Trophoblast cell (in vitro differentiated cells and primary cell): ENCODE measurements at regions not wholly inside any gene's neighbourhood (a gene's known extent, or its start where the extent isn't known, plus 50 kb on each side); places are given as distances from the start of the nearest gene placed in this dataset.

Experiments used
- DNase-seq, 2 donors: peaks; one replicate each; pipeline ENCODE4 v3.0.0-alpha.2; 2016
- H2AFZ ChIP-seq: 2 replicates; pipeline ENCODE4 v1.6.1; 2013; ENCODE audit warnings: low read length, moderate library complexity, mild to moderate bottlenecking; ENCODE audit not compliant: insufficient read depth, poor library complexity
- H2AK5ac ChIP-seq: 2 replicates; pipeline ENCODE4 v1.6.1; 2013; ENCODE audit warnings: mild to moderate bottlenecking, low read length
- H2BK120ac ChIP-seq: 2 replicates; pipeline ENCODE4 v1.6.1; 2013; ENCODE audit warnings: low read length, mild to moderate bottlenecking, moderate library complexity; ENCODE audit not compliant: insufficient read depth, poor library complexity
- H2BK12ac ChIP-seq: 2 replicates; pipeline ENCODE4 v1.6.1; 2013; ENCODE audit warnings: mild to moderate bottlenecking, low read length, moderate library complexity
- H2BK5ac ChIP-seq: 2 replicates; pipeline ENCODE4 v1.6.1; 2013; ENCODE audit warnings: low read length, low read depth, moderate library complexity, mild to moderate bottlenecking; ENCODE audit not compliant: poor library complexity
- H3K14ac ChIP-seq: 2 replicates; pipeline ENCODE4 v1.6.1; 2013; ENCODE audit warnings: mild to moderate bottlenecking, low read length
- H3K18ac ChIP-seq: 2 replicates; pipeline ENCODE4 v1.6.1; 2013; ENCODE audit warnings: mild to moderate bottlenecking, low read length
- H3K23ac ChIP-seq: 2 replicates; pipeline ENCODE4 v1.6.1; 2013; ENCODE audit warnings: low read length
- H3K27ac ChIP-seq: 2 replicates; pipeline ENCODE4 v1.5.1; 2013; ENCODE audit warnings: low read depth, mild to moderate bottlenecking, inconsistent platforms, low read length, moderate library complexity
- H3K27me3 ChIP-seq: 2 replicates; pipeline ENCODE4 v1.6.1; 2013; ENCODE audit warnings: inconsistent platforms, mild to moderate bottlenecking, low read length, moderate library complexity; ENCODE audit not compliant: insufficient read depth
- H3K36me3 ChIP-seq, 2 experiments: 1 replicate in 1 of 2; 2 replicates in 1 of 2; pipeline ENCODE4 v1.6.1; 2013; ENCODE audit warnings: low read length in 2 of 2, mild to moderate bottlenecking in 2 of 2, moderate library complexity in 1 of 2; ENCODE audit not compliant: insufficient read depth in 2 of 2, control insufficient read depth in 1 of 2
- H3K4ac ChIP-seq: 2 replicates; pipeline ENCODE4 v1.6.1; 2013; ENCODE audit warnings: low read depth, mild to moderate bottlenecking, low read length, moderate library complexity
- H3K4me1 ChIP-seq, 2 experiments: 1 replicate in 1 of 2; 2 replicates in 1 of 2; pipeline ENCODE4 v1.6.1; 2013; ENCODE audit warnings: low read length in 2 of 2, mild to moderate bottlenecking in 2 of 2, moderate library complexity in 1 of 2; ENCODE audit not compliant: insufficient read depth in 2 of 2, control insufficient read depth in 1 of 2
- H3K4me2 ChIP-seq: 2 replicates; pipeline ENCODE4 v1.6.1; 2013; ENCODE audit warnings: inconsistent platforms, mild to moderate bottlenecking, low read length, moderate library complexity
- H3K4me3 ChIP-seq: 2 replicates; pipeline ENCODE4 v1.5.1; 2013; ENCODE audit warnings: mild to moderate bottlenecking, low read depth, low read length, inconsistent platforms
- H3K79me1 ChIP-seq: one replicate; pipeline ENCODE4 v1.6.1; 2013; ENCODE audit warnings: low read length
- H3K79me2 ChIP-seq: 2 replicates; pipeline ENCODE4 v1.6.1; 2013; ENCODE audit warnings: low read length, mild to moderate bottlenecking; ENCODE audit not compliant: control insufficient read depth, insufficient read depth, poor library complexity
- H3K9ac ChIP-seq: 2 replicates; pipeline ENCODE4 v1.6.1; 2013; ENCODE audit warnings: mild to moderate bottlenecking, low read length
- H3K9me3 ChIP-seq: 2 replicates; pipeline ENCODE4 v1.6.1; 2013; ENCODE audit warnings: low read depth, mild to moderate bottlenecking, control low read depth, inconsistent platforms, low read length; ENCODE audit not compliant: insufficient read depth
- H4K12ac ChIP-seq: 2 replicates; pipeline ENCODE4 v1.6.1; 2013; ENCODE audit warnings: low read depth, mild to moderate bottlenecking, low read length, moderate library complexity
- H4K8ac ChIP-seq: 2 replicates; pipeline ENCODE4 v1.6.1; 2013; ENCODE audit warnings: low read depth, mild to moderate bottlenecking, low read length, moderate library complexity
- H4K91ac ChIP-seq: one replicate; pipeline ENCODE4 v1.6.1; 2013; ENCODE audit warnings: low read depth, mild to moderate bottlenecking, low read length, moderate library complexity
- WGBS: extraction: QIAGEN DNeasy Blood & Tissue Kit; methylation state at CpG from one replicate; pipeline ENCODE4 v1.1.7; 2013; ENCODE audit warnings: missing lambda C conversion rate; ENCODE audit not compliant: insufficient read length, insufficient coverage; ENCODE audit errors: extremely low coverage; 5-methylcytosine and 5-hydroxymethylcytosine counted together

DNA sequence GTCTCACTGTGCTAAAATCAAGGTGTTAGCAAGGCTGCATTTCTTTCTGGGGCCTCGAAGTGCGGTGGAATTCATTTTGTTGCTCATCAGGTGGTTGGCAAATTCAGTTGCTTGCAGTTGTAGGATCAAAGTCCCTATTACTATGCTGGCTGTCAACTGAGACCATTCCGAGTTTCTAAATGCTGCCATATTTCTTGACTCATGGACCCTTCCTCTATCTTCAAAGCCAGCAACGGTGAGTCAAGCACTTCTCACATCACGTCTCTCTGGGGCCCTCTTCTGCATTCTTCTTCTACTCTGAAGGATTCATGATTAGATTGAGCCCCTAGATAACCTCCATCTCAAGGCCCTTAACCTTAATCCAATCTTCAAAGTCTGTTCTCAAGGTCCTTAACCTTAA is 619.7 kb downstream of the HACE1 start:
- no peak overlapping the region for H2BK12ac ChIP-seq
- no CpG with 5 or more reads among the region's 5 CpGs for WGBS
- no peak overlapping the region for H3K23ac ChIP-seq
- no peaks in the 10 kb centered on the region for H3K4me1 ChIP-seq
- H2AK5ac ChIP-seq = no peak overlapping the region
- H3K79me1 ChIP-seq = no peaks in the 10 kb centered on the region
- no peak overlapping the region for H4K8ac ChIP-seq
- no peak overlapping the region for H3K4me2 ChIP-seq
- no peak overlapping the region for H3K18ac ChIP-seq
- H3K27me3 ChIP-seq = no peaks in the 10 kb centered on the region
- H3K4me3 ChIP-seq = no peak overlapping the region
- H2AFZ ChIP-seq = no peak overlapping the region
- no peak overlapping the region for H3K14ac ChIP-seq
- no peak overlapping the region for H3K9ac ChIP-seq
- H3K27ac ChIP-seq = no peak overlapping the region
- H2BK120ac ChIP-seq = no peak overlapping the region
- H3K9me3 ChIP-seq = no peaks in the 10 kb centered on the region
- no peaks in the 10 kb centered on the region for H3K79me2 ChIP-seq
- no peak overlapping the region for H3K4ac ChIP-seq
- H4K12ac ChIP-seq = no peak overlapping the region
- no peaks in the 10 kb centered on the region for H3K36me3 ChIP-seq
- DNase-seq = no peak
- H2BK5ac ChIP-seq = no peak overlapping the region
- H4K91ac ChIP-seq = no peak overlapping the region

DNA sequence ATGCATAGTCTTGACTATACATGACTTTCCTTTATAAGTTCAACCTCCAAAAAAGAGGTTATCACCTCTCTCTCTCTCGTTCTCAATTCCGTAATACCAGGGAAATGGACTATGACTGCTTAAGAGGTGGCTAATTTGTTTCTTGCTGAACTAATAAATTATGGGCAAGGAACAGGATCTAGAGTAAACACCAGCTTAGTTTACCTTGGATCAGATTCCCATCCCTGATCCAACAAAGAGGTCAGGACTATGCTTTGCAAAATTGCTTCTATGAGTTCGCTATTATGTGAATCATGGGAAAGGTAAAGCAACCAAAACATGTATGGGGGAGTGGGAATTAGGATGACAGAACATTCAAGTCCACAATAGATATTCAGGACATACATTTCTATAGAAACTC is 630.7 kb downstream of the HACE1 start:
- no peak overlapping the region for H4K12ac ChIP-seq
- no peak overlapping the region for H2AK5ac ChIP-seq
- no peak overlapping the region for H2BK12ac ChIP-seq
- H3K4me2 ChIP-seq = no peak overlapping the region
- no peak overlapping the region for H3K27ac ChIP-seq
- no peaks in the 10 kb centered on the region for H3K4me1 ChIP-seq
- no peaks in the 10 kb centered on the region for H3K36me3 ChIP-seq
- H3K23ac ChIP-seq = no peak overlapping the region
- no peaks in the 10 kb centered on the region for H3K79me2 ChIP-seq
- no peak overlapping the region for H2BK120ac ChIP-seq
- no peak overlapping the region for H2BK5ac ChIP-seq
- H3K4ac ChIP-seq = no peak overlapping the region
- no peak overlapping the region for H3K9ac ChIP-seq
- H2AFZ ChIP-seq = no peak overlapping the region
- no peak overlapping the region for H4K91ac ChIP-seq
- H3K27me3 ChIP-seq = no peaks in the 10 kb centered on the region
- H4K8ac ChIP-seq = no peak overlapping the region
- no peaks in the 10 kb centered on the region for H3K9me3 ChIP-seq
- H3K4me3 ChIP-seq = no peak overlapping the region
- no peak overlapping the region for H3K14ac ChIP-seq
- DNase-seq = no peak
- H3K79me1 ChIP-seq = no peaks in the 10 kb centered on the region
- no CpG with 5 or more reads among the region's 3 CpGs for WGBS
- H3K18ac ChIP-seq = no peak overlapping the region

DNA sequence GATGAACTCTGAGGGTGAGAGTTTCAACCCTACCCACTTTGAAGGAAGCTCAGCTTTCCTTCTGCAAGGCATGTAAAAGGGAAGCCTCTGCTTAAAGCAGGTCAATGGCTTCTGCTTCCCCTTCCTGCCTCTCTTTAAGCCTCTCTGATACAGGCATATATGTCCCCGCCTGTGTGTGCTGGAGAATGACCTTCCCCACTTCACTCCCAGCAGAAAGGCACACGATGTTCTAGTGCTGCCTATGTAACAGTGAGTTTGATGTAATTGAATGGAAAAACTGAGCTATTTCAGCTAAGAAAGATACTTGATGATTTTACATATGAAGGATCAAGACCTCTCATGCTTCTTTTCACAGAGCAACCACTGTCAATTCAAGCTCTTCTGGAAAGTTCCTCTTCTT is 632.2 kb downstream of the HACE1 start:
- Histone ChIP-seq H3K4me3 (no peak overlapping the region), H3K9ac (no peak overlapping the region), H2AK5ac (no peak overlapping the region), H3K4ac (no peak overlapping the region), H2BK5ac (no peak overlapping the region), H4K12ac (no peak overlapping the region), H3K18ac (no peak overlapping the region), H3K4me2 (no peak overlapping the region), H3K23ac (no peak overlapping the region), H2AFZ (no peak overlapping the region), H3K9me3 (no peaks in the 10 kb centered on the region), H4K8ac (no peak overlapping the region), H4K91ac (no peak overlapping the region), H3K27ac (no peak overlapping the region), H3K27me3 (no peaks in the 10 kb centered on the region), H3K4me1 (no peaks in the 10 kb centered on the region), H3K36me3 (no peaks in the 10 kb centered on the region), H2BK12ac (no peak overlapping the region), H2BK120ac (no peak overlapping the region), H3K79me2 (no peaks in the 10 kb centered on the region), H3K79me1 (no peaks in the 10 kb centered on the region), H3K14ac (no peak overlapping the region)
- no peak for DNase-seq
- no CpG with 5 or more reads among the region's 2 CpGs for WGBS

DNA sequence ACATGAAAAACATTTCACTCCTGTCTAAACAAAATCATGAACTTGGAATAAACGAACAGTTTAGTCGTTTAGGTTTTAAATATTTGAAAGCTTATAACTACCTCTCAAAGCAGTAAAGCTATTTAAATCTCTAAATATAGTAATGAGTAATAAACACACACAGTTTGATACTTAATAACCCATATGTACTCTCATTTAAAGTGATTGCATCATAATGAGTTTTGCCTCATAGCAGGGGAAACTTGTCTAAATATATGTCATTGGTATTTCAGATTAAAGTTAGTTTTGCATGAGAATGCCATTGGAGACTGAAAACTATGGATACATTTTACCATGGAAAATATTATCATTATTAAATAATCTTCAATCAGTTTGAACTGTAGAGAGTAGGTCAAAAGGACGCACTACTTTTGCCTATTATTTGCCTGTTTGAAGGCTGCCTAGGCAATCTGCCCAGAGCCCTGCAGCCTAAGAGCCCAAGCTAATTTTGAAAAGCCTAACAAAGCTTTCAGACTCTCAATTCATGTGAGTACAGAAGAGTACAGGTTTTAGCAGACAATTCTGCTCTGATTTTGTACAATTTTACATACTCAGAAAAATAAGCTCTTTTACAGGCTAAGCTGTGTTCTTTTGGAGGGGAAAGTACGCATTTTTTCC is 632.8 kb downstream of the HACE1 start:
- H3K14ac ChIP-seq = no peak overlapping the region
- H3K18ac ChIP-seq = no peak overlapping the region
- no peak overlapping the region for H2BK120ac ChIP-seq
- no peak overlapping the region for H4K12ac ChIP-seq
- H3K79me1 ChIP-seq = no peaks in the 10 kb centered on the region
- no peak overlapping the region for H3K23ac ChIP-seq
- H3K4ac ChIP-seq = no peak overlapping the region
- H4K8ac ChIP-seq = no peak overlapping the region
- H2AFZ ChIP-seq = no peak overlapping the region
- DNase-seq = no peak
- no peak overlapping the region for H2BK12ac ChIP-seq
- H2AK5ac ChIP-seq = no peak overlapping the region
- H3K27ac ChIP-seq = no peak overlapping the region
- no peak overlapping the region for H3K4me3 ChIP-seq
- H3K9ac ChIP-seq = no peak overlapping the region
- H4K91ac ChIP-seq = no peak overlapping the region
- H3K4me2 ChIP-seq = no peak overlapping the region
- no peaks in the 10 kb centered on the region for H3K27me3 ChIP-seq
- no peaks in the 10 kb centered on the region for H3K36me3 ChIP-seq
- H3K9me3 ChIP-seq = no peaks in the 10 kb centered on the region
- H3K79me2 ChIP-seq = no peaks in the 10 kb centered on the region
- H2BK5ac ChIP-seq = no peak overlapping the region
- H3K4me1 ChIP-seq = no peaks in the 10 kb centered on the region
- WGBS = no CpG with 5 or more reads among the region's 4 CpGs
